Midbrain (tissue), 1 donor: ENCODE measurements at regions not wholly inside any gene's neighbourhood (a gene's known extent, or its start where the extent isn't known, plus 50 kb on each side); places are given as distances from the start of the nearest gene placed in this dataset.
"Not testable (repeated sequence)": the region's sequence is repeated elsewhere in the genome, so short reads cannot be mapped to it uniquely, and the experiment has no call there.

Experiments
- DNase-seq: peaks from one replicate; lab custom pipeline; 2025; lab: John Stamatoyannopoulos, UW

GRCh38 chr1:118563981-118564951 is 379.2 kb upstream of the SPAG17 start:
- no peak for DNase-seq

- DNase-seq, result no peak
Observed at GRCh38 chr1:118558933-118559332, 373.9 kb upstream of the SPAG17 start.

GRCh38 chr1:118556936-118557335 is 371.9 kb upstream of the SPAG17 start:
- no peak for DNase-seq

- no peak for DNase-seq
Observed at GRCh38 chr1:118555638-118556037, 370.6 kb upstream of the SPAG17 start.

DNA sequence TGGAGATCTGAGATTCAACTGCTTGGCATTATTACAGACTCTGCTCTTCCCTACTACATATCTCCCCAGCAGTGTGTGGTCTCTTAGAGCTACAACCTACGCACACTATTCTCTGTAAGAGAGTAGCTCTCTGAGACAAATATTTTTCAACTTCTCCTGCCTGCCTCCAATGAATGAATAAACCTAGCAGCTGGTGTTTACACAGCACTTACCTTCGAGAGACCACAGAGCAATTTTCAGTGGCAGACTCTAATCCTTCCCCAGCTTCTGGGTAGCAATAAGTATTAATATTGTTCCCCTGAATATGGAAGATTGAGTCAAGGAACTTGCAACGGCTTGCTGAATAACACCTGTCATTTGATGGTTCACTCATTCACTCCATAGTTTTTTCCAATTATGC is 350.9 kb upstream of the SPAG17 start:
- no peak for DNase-seq

DNA sequence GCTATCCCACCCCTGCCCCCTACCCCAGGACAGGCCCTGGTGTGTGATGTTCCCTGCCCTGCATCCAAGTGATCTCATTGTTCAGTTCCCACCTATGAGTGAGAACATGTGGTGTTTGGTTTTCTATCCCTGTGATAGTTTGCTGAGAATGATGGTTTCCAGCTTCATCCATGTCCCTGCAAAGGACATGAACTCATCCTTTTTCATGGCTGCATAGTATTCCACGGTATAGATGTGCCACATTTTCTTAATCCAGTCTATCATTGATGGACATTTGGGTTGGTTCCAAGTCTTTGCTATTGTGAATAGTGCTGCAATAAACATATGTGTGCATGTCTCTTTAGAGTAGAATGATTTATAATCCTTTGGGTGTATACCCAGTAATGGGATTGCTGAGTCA is 326.9 kb upstream of the SPAG17 start:
- DNase-seq, result not testable (repeated sequence)

GRCh38 chr1:118504867-118505266 is 319.8 kb upstream of the SPAG17 start:
- no peak for DNase-seq

DNA sequence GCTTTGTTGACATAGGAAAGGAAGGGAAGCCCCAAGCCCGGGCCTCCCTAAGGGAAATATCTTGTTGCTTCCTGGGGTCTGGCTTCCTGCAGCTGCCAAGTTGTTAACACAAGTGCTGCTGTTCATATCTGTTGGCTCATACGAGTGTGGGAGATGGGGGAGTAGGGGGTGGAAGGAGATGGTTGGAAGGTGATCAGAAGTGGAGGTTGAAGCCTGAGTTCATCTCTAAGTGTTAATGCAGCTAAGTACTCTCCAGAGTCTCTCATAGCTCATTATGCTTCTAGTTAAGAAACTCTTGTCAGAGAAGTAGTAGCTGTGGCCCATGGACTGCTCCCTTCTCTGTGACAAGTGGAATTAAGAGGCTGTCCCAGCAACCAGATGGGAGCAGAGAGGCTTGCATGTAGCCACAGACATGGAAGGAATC is 319.2 kb upstream of the SPAG17 start:
- DNase-seq, result no peak

DNA sequence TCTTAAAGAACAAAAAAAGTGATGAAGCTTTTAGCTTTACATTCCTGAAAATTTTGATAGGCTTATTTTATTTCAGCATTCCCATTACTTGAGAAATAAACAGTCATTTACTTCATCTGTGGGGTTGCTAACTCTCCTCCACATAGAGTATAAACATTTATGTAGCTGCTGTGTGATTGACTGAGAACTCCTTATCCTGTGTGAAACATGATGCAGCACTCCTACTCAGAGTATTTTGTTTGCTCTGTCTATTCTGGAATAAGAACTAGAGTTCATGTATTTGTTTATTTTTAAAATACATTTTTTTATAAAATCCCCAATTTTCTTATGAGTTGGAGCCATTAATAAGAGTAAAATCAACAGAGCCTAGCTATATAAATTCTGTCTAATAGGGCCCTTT is 318.7 kb upstream of the SPAG17 start:
- DNase-seq, result no peak

DNA sequence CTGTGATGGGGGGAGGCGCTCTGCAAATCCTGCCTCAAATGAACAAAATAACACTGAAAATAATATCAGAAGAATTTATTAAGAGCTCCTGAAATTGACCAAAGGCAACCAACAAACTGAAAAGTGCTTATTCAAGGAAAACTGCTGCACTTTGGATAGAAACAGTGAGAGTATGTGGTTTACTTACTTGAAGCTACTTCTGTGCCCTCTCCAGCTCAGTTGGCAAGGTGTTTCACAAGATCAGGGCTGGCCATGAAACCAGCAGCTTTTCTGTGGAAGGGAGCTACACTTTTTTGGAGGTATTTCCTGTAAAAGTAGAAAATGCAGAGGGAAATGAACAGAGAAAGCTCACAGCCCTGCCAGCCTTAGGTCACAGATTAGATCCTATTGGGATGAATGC is 310.0 kb upstream of the SPAG17 start:
- DNase-seq, result no peak

DNA sequence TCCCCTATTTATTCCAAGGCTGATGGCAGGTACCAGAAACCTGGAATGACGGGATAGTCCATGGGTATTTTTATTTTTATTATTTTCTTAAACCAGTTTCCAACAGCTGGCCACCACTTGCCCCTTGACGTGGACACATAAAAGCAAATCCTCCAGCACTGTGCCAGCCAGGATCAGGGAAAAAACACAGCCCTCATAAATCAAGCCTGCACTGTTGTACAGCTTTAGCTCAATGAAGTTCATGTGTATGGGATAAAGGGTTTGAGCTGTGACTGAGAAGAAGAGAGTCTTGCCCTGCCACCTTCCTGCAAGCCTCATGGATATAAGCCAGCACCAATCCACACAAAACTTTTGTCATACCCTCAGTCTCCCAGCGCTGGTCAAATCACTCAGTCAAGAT is 303.8 kb upstream of the SPAG17 start:
- DNase-seq, result no peak

GRCh38 chr1:118487932-118488331 is 302.9 kb upstream of the SPAG17 start:
- no peak for DNase-seq

DNA sequence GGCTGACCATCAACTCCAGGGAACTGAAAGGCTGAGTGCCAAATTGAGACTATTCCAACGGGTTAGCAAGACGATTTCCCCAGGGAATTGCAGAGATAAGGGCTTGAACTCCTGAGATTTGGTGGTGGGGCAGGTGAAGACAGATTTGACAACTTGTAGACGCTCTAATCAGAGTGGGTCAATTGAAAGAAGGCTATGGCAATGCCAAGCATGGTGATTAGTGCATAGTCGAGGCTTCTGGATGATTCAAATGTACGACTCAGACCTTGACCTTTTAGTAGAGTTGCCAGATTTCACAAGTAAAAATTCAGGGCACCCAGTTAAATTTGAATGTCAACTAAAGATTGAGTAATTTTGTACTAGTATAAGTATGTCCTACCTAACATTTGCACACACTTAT is 302.1 kb upstream of the SPAG17 start:
- no peak for DNase-seq

DNA sequence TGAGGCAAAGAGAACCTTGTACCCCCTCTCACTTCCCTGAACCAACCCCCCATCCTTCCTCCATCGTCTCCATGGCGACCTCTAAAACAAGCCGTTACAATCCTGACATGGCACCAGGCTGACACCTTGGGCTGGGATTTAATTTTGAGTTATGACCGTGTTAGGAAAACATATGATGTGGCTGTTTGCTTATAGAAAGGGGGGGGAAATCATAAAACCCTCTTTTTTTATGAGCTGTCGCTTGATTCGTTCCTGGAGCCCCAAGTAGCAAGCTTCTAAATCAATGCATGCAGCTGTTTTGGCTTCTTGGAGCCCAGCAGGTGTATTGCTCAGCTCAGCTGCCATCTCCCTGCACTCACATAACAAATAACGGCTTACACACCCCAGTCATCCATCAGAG is 301.2 kb upstream of the SPAG17 start:
- no peak for DNase-seq

DNA sequence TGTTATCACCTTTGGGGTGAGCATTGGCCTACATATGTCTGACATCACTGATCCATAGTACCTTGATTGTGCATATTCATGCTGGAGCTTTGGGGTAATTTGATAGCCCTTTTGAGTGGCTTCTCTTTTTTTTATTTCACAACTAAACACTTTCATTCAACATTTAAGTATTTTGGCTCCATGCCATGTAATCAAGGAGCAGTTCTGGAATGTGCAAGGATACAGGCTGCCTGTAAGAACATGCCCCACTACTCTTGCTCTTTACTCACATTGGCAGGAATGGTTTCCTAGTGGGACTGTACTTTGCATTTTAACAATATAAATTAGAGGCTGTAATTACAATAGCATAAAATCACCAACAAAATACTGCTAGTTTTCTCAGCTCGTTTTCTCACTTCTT is 300.7 kb upstream of the SPAG17 start:
- DNase-seq, result no peak

DNA sequence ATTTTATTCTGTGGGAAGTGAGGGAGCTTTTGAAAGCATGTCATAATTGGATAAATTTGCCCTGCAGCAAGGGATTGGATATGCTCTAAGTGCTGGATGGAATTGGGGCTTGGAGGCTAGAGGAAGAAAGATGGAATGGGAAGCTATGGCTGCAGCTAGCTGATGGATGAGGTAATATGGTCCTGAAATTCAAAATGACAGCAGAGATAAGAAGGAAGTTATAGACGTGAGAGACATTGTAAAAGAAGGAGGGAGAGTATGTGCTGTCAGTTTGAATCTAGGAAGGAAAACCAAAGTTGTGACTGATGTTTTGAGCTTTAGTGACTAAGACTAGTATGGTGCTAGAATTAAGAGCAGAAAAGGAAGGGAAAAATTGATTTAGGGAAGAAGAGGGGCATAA is 299.9 kb upstream of the SPAG17 start:
- no peak for DNase-seq

DNA sequence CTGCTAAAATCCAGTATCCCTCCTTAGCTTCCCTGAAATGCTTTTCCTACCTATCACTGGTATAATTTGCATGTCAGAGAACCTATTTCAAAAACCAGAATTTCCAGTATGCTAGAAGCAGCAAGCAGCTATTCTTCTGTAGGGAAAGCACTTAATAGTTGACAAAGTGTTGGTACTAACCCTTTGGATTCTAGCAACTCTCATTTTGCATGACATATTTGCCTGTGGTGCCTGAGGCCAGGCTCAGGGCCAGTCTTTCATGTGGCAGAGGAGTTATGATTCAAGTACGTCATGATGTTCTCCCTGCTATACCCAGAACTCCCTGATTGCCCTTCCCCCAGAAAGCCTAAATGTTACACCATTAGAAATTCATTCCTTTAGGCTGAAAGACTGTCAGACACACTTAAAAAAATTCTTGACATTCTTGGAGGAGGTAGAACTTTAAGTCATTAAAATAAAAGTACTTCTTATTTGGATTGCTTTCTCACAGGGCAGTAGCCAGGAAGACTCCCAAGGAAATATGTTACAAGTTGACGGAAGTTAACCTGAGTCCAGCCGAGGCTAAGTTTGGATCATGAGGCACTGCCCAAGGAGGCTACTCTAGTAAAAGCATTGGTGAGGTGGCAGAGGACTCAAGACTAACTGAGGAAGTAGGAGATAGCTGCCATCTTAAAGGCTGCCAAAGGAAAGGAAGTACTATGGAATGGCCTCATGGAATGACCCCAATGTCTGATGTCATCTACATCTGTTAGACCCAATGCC is 298.4 kb upstream of the SPAG17 start:
- DNase-seq, result no peak

DNA sequence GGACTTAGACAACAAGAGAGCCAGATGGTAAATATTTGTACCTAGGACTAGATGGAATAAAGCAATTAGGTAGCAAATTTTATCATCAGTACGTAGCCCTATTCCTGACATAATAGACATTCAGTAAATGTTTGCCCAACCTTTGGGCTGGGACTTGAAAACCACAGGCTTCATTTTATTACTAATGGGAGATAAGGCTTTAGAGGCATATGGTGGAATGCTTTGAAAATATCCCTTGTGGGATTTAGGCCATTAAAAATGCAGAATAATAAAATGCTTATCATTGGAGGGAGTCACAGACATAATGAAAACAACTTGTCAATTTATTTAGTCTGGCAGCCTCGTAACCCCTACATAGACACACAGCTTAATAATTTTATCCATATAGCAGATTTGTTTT is 296.1 kb upstream of the SPAG17 start:
- no peak for DNase-seq

DNA sequence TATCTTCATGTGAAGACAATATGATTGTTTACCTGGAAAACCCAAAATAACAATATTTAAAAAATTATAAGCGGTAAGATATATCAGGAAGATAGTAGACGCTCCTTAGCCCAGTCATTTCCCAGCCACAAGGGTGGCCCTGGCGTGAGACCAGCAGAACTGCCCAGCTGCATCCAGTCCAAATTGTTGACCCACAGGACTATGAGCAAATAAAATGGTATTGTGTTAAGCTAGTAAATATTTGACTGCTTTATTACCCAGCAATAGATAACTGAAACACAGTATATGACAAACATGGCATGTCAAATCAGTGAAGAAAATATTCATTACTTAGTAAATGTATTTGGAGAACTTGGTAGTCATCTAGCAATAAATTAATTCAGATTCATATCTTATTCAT is 294.3 kb upstream of the SPAG17 start:
- no peak for DNase-seq

DNA sequence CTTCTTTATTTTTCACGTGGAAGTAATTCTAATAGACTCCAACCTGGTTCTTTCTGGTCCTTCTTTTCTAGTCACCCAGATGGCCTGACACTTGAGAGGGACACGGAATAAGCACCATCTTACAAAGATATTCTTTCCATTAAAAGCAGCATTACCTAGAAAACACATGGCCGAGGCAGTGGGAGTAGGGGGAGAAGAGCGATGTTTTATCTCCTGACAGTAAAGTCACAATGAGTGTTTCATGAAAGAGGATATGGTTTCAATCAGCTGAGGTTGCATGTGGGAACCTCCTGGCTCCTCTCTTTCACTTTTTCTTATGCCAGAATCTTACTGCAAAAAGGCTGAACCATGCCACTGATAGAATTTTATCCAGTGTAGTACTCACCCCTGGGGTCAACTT is 288.8 kb upstream of the SPAG17 start:
- DNase-seq, result no peak

- DNase-seq, result not testable (repeated sequence)
Observed at GRCh38 chr1:118464460-118464859, 279.4 kb upstream of the SPAG17 start.

- DNase-seq, result no peak
Observed at GRCh38 chr1:118461154-118461553, 276.1 kb upstream of the SPAG17 start.

GRCh38 chr1:118459871-118460270 is 274.8 kb upstream of the SPAG17 start:
- no peak for DNase-seq
